GM19023 (cell line): ENCODE measurements at regions not wholly inside any gene's neighbourhood (a gene's known extent, or its start where the extent isn't known, plus 50 kb on each side); places are given as distances from the start of the nearest gene placed in this dataset.
"Not testable (repeated sequence)": the region's sequence is repeated elsewhere in the genome, so short reads cannot be mapped to it uniquely, and the experiment has no call there.

Source experiments
- ATAC-seq: cut with Tn5 transposase; IDR thresholded peaks from one replicate; pipeline ENCODE4 v1.9.1; 2021; ENCODE audit warnings: mild to moderate bottlenecking, moderate library complexity; ENCODE audit not compliant: unreplicated experiment

DNA sequence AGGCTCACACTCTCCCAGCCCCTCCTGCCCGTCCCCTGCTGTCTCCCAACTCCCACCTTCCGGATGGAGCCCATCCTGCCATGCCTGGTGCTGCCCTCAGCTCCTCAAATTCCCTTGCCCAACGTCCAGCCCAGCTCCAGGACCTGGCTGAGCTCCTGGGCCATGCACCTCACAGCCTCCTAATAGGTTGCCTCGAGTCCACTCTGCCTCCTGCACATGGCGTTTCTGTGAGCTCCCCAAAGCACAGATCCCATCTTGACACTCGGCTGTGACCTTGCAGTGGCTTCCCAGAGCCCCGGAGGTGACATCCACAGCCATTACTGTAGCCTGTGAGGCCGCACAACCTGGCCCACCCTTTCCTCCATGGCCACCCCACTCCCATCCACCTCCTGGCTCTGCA is 191.9 kb upstream of the SALL3 start:
- no peak for ATAC-seq

DNA sequence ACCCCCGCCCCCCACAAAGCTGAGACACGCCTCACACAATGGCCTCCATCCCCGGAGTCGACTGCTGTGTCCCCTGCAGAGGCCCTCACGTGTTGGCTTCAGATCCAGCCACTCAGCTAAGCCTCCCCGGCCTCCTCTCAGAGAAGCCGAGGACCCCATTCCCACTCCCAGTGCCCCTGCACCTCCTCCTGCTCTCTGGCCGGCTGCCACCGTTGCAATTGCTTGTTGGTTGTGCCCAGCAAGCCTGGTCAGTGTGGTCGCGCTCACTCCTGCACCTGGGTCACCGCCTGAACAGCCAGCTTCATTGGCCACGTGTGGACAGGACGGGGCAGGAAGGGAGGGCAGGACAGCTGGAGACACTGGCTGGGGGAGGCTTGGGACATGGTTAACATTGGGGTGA is 191.5 kb upstream of the SALL3 start:
- ATAC-seq, result no peak

DNA sequence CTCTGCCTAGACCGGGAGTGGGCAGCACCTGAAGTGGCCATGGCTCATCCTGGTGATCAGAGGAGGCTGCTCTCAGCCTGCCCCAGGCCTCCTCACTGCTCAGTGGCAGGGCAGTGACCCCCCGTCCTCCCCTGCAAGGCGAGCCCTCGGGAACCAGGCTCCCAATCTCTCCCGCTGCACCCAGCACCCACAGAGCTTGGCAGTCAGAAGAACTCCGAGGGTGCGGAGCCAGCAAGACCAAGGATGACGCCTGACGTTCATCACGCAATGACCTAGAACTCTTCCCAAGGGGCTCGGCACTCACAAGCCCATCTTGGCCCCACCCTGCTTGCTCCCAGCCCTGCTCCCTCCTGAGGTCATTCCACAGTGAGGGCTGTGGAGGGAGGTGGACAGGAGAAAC is 189.8 kb upstream of the SALL3 start:
- ATAC-seq, result no peak

DNA sequence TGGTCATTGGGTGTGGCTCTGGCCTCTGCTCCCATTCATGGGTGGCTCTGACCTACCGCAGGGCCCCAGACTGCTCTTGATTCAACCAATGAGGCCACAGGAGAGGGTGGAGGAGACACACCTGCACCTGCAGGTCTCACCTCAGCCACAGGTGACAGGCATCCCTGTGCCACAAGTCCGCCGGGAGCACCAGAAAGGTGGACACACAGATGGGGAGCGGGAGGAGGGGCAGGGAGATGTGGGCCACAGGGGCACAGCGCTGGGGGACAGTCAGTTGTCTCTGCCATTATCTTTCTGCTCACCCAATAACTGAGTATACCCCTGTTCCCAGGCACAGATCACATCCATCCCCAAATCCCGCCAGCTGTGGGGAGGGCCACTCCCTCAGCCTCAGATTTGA is 189.1 kb upstream of the SALL3 start:
- no peak for ATAC-seq

DNA sequence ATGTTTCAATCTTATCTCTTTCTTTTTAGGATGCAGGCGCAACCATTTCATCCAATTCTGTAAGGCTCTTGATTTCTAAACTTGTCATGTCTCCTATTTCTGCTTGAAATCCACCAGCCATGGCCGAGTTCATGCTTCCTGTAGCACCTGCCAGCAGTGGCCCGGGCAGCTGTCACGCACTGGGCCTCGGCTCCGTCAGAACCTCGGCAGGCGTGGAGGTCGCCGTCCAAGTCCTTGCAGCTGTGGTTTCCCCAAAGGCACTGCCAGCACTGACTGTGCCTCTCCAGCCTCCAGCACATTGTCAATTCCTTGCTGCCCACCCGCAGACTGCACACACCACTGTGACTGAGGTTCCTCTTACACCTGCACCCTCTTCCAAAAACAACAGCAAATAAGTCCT is 188.7 kb upstream of the SALL3 start:
- no peak for ATAC-seq

DNA sequence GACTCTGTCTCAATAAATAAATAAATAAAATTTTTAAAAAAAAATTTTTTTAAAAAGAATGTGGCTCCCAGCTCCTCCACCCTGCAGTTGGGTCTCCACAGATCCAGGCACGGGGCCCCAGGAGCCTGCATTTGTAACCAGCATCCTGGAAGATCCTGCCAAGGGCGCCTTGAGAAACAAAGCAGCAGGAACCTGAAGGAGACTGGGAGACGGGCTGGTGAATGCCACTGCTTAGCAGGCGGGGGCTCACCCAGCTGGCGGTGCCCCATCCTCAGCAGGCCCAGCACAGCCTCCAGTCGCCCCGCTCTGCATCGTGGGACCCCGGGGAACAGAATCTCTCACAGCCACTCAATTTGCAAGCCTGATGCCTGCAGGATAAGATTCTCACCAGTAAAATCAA is 187.5 kb upstream of the SALL3 start:
- no peak for ATAC-seq

DNA sequence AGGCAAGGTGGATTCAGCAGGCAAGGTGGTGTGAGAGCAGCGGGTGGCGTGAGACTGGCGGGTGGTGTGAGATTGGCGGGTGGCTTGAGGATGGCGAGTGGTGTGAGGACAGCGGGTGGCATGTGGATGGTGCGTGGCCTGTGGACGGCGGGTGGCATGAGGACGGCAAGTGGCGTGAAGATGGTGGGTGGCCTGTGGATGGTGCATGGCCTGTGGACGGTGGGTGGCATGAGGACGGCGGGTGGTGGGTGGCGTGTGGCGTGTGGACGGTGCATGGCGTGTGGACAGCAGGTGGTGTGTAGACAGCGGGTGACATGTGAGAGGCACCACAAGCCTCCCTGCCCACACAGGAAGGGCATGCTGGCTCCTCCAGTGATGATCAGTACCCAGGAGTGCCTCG is 186.9 kb upstream of the SALL3 start:
- no peak for ATAC-seq

DNA sequence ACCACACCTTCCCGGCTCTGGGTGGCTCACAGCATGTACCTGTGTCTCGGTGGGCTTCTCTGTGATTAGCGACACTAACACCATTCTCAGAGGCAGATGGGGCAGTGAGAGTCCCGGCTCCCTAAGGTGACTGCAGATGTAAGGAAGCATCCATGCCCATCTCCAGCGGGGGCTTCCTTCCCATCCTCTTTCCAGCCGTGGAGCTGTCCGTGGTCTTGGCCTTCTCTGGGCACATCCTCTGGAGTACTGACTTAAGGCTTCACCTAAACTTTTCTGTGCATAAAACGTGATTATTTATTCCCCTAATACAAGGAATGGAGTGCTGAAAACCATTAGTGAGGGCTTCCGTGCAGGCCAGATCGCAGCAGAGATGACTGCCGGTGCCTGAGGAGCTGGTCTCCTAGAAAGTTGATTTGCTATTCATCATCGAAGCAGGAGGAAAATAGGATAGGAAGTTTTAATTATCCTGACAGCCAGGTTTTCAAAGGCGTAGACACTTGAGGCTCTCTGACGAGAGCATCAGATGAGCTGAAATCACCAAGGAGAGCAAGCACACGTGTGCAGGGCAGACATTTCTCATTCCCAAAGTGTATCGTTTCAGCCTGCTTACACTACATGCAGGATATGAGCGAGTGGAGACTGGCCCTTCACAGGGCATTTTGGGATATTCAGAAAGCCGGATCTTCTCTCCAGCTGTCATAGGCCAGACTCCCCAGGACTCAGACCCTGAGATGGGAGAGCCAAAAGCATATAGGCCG is 186.1 kb upstream of the SALL3 start:
- no peak for ATAC-seq

DNA sequence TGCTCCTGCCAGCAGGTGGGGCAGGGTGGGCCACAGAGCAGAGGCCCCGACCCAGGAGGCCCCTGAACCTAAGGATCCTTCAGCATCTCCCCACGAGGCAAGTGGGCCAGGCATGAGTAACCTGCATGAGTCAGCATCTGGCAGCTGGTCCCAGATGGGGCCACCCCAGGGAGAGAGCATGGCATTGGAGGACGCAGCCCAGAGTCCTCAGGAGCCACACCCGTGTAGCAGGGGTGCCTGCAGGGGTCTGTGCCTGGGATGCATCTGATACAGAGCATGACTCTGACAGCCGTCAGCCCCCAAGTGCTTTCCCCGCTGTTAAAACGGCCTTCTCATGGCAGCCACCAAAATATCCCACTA is 185.6 kb upstream of the SALL3 start:
- ATAC-seq, result no peak

DNA sequence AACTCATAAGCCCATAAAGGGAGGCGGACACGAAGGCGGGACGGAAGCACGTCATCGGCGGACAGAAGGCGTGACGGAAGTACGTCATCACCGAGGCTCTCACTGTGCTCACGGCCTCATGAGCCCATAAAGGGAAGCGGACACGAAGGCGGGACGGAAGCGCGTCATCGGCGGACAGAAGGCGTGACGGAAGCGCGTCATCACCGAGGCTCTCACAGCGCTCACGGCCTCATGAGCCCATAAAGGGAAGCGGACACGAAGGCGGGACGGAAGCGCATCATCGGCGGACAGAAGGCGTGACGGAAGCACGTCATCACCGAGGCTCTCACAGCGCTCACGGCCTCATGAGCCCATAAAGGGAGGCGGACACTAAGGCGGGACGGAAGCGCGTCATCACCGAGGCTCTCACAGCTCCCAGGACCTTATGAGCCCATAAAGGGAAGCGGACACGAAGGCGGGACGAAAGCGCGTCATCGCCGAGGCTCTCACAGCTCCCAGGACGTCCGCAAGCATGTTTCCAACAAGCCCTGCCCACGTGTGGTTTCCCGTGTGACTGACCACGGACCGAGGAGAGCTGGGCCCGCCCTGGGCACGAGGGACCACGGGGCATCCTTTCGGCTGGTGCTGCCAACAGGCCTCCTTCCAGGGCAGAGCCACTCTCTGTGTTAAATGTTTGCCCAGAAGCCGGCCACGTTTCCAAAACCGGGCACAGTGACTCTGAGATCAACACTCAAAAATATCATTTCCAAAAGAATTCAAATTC is 182.7 kb upstream of the SALL3 start:
- no peak for ATAC-seq

DNA sequence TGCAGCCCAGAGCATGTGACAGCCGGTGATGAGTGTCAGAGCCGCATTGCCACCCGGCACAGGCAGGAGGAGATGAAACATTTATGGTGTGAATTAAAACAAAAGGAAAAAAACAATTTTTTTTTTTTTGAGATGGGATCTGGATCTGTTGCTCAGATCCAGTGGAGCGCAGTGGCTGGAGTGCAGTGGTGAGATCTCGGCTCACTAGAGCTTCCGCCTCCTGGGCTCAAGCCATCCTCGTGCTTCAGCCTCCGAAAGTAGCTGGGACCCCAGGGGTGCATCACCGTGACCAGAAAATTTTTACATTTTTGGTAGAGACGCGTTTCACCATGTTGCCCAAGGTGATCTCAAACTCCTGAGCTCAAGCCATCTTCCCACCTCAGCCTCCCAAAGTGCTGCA is 182.1 kb upstream of the SALL3 start:
- no peak for ATAC-seq

DNA sequence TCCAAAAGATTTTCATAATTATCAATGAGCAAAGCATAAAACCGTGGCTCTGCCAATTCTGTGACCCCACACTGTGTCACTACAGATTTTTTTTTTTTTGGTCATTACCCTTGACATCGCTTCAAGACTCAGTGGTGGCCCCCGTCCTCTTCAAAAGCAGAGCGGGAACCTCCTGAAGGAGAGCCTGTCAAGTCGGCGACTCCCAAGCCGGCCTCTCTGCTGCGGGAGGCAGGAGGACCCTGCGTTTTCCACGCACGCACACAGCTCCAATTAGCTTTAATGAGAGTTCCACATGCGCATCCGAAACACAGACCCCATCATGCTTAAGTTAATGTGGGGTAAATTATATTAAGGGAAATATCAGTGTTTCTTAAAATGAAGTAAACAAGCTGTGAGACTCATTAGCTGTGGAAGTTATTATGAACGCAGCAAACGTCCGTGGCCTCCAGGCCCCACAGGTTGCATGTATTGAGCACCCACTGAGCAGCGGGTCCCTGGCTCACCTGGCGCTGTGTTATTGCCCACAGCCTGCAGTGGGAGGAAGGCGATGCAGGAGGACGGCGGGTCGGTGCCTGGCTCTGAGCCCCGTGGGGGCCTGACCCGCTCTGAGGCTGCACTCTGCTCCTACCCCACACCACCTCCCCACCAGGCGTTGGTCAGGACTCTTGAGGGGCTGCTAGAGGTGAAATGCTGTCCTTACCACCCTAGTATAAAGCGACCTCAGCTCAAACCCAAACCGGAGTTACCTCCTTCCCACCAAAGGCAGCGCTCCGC is 181.0 kb upstream of the SALL3 start:
- no peak for ATAC-seq

DNA sequence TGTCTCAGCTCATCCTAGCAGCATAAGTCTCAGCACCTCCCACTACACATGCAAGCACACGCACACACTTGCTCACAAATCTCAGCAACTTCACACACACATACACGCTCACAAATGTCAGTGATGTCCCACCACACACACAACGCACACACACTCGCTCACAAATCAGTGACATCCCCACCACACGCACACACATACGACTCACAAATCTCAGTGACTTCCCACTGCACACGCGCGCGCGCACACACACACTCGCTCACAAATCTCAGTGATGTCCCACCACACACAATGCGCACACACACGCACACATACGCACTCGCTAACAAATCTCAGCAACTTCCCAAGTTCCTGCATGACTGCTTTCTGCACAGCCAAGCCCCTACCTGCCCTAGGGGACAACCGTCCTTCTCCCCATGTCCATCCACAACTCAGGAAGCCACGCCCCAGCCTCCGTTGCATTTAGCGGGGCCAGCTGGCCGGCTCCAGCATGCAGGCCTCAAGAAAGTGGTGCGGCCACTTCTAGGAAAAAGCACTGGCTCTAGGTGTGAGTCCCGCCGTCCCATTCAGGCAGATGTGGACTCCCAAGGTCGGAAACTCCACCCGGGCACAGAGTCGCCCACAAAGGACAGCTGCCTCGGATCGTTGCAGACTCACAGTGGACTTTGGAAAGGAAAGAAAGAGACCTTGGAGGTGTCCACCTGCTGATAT is 180.1 kb upstream of the SALL3 start:
- ATAC-seq, result no peak

DNA sequence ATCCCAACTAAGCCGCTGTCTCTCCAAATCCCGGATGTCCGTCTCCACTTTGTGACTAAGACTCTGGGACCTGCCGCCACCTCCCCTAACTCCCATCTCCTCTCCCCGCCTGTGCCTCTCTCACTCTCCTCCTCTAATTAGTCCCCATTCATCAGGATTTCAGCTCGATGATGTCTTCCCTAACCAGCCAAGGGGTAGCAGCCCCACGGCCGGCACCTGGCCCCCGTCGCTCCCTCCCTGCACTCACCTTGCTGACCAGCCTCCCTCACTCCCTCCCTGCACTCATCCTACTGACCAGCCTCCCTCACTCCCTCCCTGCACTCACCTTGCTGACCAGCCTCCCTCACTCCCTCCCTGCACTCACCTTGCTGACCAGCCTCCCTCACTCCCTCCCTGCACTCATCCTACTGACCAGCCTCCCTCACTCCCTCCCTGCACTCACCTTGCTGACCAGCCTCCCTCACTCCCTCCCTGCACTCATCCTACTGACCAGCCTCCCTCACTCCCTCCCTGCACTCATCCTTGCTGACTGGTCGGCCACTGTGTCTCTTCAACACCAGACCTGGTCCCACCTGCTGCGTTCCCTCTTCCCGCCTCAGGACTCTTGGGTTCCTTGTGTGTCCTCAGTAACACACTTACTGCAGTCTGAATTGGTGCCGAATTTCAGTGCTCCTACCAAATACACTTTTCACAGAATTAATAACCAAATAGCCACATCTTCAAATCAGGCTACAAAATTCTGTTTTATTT is 179.3 kb upstream of the SALL3 start:
- ATAC-seq, result not testable (repeated sequence)

DNA sequence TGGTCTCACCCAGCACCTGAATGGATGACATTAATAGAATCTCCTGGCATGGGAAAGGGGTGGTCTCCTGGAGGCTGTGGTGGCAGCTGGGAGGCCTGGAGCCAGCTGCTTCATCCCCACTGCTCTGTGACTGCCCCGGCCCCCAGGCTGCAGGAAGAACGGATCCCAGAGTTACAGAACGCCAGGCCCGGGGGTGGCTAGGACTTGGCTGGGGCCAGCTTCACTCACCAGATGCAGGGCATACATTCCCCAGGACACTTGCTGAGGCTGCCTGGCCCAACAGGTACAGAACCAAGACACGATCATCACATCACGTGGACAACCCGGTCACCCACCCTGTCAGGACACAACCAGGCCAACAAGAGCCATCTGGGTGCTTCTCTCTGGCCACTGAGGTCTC is 178.6 kb upstream of the SALL3 start:
- no peak for ATAC-seq

DNA sequence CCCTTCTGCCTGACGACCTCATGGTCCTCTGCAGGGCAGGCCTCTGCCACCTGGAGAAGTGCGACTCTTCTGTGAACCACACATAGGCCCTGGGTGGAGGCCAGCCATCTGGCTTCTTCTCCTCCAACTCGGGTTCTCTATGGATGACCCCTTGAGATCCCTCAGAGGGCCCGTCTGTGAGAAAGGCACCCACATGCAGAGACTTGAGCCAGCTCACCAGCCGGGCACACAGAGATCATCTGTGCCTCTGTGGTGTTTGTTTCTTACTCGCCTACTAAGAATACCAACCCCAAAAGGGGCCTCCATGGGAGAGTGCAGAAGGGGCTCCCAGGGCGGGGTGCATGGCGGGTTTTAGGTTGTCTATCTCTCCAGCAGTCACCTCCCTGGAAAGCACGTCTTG is 176.5 kb upstream of the SALL3 start:
- no peak for ATAC-seq

DNA sequence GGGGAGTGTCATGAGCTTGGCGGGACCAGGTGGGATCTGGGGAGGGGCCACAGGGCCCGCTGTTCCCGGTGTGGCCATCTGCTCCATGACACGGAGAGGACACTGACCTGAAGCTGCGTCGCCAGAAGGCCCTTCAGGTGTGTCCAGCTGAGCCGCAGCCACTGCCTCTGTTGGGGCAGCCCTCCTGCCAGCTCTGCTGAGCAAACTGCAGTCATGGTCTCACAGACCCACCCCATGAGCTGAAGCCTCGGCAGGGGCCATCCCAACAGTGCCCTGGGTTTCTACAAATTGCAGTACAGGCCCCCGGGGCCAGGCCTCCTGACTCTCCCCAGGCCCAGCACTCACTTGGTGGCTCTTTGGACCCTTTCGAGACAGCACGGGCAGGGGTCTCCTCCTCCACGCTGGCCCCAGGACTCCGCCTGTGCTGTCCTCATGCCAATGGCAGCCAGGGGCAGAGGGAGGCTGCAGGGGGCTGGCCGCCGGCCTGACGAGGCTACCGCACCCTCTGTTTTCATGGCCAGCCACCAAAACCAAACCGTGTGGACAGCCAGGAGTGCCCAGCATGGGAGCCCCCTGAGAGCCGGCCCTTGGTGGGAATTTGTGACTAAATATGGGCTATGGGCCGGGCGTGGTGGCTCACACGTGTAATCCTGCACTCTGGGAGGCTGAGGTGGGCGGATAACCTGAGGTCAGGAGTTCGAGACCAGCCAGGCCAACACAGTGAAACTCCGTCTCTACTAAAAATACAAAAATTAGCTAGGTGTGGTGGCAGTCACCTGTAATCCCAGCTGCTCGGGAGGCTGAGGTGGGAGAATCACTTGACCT is 175.2 kb upstream of the SALL3 start:
- no peak for ATAC-seq

DNA sequence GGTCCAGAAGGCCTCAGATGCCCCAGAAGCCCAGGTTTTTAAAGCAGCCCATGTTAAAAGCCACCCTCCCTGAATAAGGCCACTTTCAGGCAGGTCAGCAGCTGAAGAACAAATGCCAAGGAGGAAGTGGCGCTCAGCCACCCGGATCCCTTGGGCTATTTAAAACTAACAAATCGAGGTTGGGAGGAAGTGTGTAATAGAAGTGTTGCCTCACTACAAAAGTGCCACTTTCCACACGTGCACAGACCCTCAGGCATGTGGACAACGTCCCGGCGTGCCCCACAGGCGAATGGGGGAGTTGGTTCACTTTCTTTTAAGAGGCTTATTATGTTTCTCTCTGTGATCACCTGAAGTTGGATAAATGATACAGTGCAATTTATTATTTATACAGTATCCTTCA is 173.8 kb upstream of the SALL3 start:
- no peak for ATAC-seq

DNA sequence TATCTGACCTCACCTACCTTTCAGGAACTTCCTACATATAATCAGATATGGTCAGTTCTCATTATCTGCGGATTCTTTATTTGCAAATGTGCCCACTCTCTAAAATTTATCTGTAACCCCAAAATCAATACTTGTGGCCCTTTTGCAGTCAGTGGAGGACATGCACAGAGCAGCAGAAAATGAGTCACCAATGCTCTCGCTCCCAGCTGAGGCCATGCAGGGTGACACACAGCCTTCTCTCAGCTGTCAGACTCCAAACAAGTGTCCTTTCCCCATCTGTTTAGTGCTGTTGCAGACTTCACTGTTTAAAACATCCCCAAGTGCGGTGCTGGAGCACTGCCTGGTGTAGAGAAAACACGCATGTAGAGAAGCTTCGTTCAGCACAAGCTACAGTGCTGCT is 171.9 kb upstream of the SALL3 start:
- ATAC-seq, result no peak

DNA sequence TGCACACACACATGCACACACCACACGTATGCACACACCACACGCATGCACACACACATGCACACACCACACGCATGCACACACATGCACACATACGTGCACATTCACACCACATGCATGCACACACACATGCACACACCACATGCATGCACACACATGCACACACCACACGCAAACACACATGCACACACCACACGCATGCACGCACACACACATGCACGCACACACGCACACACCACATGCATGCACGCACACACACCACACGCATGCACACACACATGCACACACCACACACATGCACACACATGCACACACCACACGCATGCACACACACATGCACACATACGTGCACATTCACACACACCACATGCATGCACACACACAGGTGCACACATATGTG is 169.8 kb upstream of the SALL3 start:
- no peak for ATAC-seq
